Kasumi-1 (cell line): ENCODE measurements at regions not wholly inside any gene's neighbourhood (a gene's known extent, or its start where the extent isn't known, plus 50 kb on each side); places are given as distances from the start of the nearest gene placed in this dataset.
"Not testable (repeated sequence)": the region's sequence is repeated elsewhere in the genome, so short reads cannot be mapped to it uniquely, and the experiment has no call there.

Experiments used
- DNase-seq, 2 experiments: peaks; one replicate each; lab custom pipeline; 2025; lab: John Stamatoyannopoulos, UW

DNA sequence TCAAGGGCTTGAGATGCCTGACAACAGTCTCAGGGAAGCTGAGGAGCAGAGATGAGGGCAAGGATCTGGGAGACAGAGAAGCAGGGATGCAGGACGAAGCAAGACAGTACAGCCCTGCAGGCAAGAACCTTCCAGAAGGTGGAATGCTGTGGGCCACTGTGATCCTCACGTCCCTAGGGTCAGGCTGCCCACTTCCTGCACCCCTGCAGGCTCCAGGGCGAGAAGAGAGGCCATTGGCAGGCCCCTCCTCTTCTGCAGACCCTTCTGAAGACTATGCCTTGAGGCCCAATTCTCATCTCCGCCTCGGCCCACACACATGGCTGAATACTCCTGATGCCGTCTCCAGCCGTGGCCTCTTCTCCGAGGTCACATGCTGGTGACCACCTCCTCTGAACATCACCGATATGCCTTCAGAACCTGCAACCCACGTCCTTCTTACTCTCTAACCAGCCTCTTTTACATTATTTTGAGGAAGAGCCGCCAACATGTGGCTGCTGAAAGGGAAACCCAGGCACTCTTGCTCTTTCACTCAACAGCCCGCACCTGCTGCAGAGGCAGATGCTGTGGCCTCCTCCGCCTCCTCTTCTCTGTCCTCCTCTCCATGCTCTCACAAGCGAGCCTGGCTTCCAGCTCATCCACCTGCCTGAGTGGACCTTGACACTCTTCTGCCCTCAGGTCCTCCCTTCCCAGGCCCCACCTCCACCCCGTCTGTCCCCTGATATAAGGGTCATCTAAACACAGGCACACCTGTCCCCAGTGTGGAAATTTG lies 181.5 kb downstream of the IRX2 start:
- DNase-seq = peak in 1 of 2 experiments; percentile 22

DNA sequence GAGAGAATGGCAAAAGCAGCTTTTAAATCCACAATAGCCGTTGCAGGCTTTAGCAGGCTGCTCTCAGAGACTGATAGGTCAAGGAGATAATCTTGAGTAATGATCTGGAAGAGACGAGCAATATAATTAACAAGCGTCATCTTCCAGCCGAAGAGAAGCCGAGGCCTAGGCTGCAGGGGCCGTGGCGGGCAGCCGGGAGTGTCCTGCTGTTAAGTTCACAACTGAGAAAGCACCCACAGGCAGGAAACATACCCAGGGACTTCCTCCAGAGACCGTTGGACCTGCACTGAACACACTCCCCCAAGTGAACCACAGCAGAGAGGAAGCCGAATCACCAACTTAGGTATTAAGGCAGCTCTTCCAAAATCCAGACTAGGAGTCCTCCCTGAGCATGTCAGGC lies 182.3 kb downstream of the IRX2 start:
- peak; percentile 89 to 92 for DNase-seq

DNA sequence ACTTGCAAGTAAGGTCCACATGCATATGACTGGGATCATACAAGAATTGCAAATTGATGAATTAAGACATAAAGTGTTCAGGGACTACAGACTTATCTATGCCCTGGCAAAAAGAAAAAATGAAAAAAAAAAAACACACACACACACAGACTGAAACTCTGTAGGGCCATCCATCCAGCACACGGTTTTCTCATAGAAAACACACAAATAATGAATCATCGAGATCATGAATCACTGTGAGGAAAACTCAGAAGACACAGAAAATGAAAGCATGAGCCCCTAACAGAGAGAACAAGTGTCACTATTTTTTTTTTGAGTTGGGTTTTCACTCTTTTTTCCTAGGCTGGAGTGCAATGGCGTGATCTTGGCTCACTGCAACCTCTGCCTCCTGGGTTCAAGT lies 185.2 kb downstream of the IRX2 start:
- no peak for DNase-seq

DNA sequence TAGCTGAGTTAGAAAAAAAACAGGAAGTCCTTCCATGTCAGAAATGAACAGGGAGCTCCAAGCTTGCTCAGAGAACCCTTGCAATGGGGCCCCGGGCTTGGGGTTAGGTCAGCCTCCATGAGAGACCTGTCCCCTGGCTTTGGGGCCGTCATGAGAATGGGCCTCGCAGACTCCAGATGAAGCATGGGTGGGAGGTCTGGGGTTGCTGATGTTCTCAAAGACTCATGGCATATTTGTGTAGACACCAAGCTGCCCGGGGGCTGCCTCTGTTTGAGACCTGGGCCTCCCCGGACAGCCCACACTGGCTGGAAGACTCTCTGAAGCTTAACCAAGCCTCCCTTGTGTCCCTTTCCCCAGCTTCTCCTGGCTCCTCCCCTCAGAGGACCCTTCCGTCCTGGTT lies 186.3 kb downstream of the IRX2 start:
- no peak for DNase-seq

DNA sequence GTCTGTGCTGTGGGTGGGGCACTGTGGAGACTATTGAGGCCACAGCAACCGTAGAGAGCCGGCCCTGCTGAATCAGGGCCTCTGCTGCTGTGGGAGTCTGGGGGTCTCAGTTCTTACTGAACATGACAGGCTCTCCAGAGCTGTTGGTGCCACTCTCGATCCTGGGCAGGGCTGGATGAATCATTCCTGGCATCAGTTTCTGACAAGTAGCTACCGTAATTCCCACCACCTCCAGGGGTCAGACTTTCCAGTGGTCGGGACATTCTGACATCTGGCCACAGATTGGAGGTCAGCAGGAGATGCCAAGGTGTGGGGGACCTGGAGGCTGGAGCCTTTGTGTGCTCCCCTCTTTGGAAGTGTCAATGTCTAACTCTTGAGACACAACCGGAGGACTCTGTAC lies 188.4 kb downstream of the IRX2 start:
- no peak for DNase-seq

DNA sequence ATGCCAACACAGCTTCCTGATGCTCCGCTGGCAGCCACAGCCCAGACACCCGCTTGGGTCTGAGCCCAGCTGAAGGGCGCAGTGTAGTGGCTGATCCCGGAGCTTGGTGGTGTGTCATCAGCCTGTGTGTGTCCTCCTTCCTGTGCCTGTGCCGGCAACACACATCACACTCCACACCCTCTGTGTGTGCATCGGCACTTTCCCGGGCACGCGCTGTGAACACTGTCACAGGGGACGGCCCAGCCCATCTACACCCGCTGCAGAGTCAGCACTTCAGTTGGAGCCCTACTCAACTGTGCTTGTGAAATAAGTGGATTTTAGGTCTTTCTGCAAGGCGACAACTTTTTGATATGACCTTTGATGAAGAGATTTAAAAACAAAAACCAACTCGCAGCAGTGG lies 189.4 kb downstream of the IRX2 start:
- DNase-seq = no peak

DNA sequence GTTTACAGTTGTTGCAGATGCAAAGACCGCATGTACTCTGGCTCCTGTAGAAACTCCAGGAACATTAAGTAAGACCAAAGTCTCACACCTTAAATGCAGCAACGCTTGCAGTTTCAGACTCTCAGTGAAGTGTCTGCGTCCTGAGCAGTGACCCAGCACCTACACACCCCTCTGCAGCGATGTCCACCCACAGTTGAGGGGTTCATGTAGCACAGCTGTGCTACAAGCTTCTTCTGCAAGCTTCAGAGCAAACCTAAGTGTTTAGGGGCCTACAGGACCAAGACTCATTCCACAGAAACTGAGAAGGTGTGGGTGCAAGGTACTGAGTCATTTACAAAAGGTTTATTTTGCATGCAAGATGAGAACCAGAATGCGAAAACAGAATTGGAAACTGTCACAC lies 191.0 kb downstream of the IRX2 start:
- DNase-seq = no peak

DNA sequence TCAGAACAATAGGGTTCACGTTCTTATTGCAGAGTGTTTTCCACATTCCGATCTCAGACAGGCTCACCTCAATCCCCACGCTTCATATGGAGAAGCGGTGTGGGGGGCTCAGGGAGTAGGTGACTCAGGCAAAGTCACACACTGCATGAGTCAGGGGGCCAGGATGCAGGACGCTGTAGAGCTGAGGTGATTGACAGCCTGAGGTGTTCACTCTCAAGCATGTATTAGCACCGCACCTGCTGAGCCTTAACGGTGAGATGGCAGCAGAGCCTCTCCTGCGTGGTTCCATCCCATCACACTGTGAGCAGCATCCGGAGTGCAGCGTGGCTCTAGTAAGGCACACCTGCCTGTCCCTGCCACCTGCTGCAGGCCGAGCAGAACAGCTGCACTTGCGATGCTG lies 194.0 kb downstream of the IRX2 start:
- no peak for DNase-seq

DNA sequence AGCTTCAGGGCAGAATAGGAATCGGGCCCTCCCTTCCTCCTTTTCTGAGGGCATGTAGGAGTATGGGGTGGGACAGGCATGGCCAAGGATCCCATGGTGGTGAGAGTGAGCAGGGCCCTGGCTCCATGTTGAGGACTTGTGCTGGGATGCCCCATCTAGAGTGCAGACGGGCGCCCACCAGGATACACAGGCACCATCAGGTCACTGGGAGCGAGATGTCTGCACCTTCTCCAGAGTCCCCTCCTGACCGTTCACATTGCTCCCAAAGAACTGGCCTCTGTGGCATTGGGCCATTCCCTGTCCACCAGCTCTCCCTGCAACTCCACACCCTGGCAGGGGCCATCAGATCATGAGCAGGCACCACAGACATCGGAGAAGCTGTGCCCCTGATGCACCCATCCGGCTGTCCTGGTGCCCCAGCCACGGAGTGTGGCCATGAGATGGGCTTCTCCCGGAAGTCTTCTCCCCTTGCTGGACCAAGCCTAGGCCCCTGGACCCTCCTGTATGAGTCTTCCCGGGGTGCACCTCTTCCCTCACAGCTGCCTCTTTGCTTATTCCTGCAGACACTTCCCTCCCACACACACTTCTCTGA lies 195.0 kb downstream of the IRX2 start:
- no peak for DNase-seq

DNA sequence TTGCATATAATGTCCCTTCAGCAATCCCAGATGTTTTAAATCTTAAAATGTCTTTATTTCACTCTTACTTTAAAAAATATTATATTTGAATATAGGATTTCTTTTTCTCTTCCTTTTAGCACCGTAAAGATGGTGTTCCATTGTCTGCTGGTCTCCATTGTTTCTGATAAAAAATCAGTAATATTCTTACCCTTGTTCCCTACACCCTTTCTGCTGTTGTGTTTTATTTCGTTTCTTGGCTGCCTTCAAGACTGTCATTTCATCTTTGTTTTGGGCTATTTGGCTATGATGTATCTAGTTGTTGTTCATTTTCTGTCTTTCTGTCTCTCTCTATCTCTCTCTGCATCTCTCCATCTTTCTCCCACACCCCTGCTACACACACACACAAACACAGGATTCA lies 197.9 kb downstream of the IRX2 start:
- peak in 1 of 2 experiments; percentile 19 for DNase-seq

DNA sequence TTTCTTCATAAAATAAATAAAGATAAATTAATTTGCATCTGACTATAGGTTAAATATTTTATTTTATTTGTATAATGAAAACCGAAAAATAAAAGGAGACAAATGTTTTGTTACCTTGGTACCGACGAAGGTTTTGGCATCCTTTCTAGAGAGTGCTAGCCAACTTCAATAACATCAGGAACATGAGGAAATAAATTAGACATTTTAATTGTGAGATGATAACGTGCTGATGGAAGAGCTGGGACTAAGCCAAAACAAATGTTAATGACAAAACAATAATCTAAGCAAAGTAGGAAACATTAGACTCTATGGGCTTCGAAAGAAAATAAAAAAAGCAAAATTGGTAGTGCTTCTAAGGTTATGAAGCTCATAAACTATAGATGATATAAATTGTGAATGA lies 201.0 kb downstream of the IRX2 start:
- DNase-seq = no peak

DNA sequence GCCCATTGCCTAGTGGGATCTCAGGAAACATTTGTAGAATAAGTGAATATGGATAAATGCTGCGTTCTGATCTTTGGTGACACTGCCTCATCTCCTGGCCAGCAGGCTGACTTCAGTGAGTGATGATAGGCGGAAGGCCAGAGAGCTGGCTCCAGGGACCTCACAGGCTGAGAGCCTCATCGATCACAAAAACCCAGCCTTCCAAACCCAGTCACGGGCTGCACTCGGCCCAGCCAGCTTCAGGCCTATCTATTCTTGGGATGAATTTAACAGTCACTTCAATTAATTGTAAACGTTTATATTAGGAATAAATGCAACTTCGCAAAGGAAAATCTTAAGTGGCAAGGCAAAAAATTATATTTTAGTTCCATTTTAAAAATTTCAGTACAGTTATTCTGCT lies 201.6 kb downstream of the IRX2 start:
- DNase-seq = no peak

DNA sequence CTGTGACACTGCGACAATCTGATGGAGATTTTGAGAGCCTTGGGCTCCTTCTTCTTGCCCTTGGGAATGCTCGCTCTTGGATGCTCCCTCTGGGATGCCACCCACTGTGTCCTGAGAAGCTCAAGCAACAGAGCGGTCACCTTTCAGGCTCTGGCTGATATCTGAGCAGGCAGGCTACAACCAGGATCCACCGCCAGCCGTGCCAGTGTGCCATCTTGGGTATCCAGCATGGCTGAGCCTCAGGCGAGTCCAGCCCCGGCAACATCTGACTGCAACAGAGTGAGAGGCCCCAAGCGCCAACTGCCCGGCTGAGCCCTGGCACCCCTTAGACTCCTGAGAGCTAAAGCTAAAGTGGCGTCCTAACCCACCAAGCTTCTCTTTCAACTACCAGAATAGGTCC lies 202.1 kb downstream of the IRX2 start:
- DNase-seq = no peak

DNA sequence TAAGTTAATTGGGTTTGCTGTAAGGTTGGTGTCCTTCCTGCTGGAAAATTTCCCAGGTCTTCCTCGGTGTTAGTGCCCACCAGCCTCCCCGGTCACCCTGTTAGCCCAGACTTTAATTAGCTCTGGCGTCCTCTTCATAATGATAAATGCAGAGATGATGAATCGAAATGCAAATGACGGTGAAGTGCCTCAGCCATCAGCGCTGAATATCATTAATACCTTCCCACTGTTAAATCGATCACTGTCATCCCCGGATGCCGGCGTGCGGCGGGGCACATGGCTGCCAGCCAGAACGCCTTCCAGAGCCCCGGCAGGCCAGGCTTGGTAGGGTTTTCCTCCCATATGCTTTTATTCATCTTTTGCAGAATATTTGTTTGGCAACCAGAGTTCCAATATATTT lies 204.5 kb downstream of the IRX2 start:
- no peak for DNase-seq

DNA sequence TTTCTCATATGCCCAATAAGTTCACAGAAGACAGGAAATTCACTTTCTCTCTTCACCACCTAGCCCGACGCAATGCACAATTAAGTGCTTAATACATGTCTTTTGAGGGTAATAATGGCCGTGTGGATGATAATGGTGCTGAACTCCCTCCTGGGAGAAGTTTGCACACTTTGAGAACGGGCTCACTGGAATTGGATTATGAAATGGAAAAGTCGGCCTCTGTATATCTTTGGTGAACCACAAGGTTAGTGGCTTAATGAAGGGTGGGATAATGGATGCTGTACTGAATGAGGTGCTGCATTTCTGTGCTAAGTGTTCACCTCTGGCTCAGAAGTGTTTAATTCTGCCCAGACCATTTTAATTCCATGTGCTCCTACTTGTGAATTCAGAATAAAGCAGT lies 207.5 kb downstream of the IRX2 start:
- DNase-seq = no peak

DNA sequence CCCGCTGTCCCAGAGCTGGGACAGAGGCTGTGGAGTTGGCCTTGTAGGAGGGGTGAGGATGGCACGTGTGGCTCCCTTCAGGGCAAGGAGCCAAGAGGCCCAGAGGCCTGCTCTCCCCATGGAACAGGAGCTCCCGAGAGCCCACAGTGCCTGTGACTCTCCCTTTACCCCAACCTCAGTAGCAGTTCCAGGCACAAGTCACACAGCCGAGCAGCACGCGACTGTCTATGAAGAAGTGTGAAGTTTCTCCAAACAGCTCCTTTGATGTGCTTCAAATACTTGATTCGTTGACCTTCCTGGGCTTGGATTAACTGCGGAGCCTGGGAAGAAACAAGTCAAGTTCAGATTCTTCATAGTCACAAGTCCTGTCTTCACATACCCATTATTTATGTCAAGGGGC lies 208.7 kb downstream of the IRX2 start:
- DNase-seq = no peak

DNA sequence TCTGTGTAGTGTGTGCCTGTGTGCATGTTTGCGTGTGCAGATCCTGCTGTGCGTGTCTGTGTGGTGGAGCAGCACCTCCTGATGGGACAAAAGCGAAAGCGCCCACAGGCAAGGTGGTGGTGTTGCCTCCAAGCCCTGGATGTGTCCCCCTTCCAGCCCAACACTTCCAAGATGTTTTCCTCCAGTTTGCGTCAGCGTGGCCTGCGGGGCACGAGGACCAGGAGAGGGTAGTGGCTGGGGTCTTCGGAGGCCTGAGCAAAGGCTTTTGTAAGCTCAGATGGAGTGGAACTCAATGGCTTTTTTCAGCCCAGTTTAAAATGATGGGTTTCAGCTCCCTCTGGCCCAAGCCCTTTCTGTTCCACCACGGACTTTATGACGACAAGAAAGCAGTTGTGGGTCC lies 209.5 kb downstream of the IRX2 start:
- DNase-seq = no peak

DNA sequence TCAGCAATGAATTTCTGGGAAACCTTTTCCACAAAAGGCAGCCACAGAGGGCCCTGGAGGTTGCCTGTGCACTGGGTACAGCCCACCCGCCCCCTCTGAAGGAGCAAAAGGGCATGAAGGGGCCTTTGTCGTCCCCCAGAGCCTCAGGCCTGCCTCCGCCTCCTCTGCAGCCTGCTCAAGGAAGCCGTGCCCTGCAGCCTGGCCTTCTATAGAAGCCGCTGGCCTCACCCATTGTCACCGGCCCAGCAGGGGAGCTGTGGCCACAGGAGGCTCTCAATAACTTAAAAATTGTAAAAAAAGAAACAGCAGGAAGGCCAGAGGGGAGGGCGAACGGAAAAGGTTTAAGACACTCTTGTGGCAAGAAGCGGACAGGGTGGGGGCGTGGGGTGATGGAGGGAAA lies 213.3 kb downstream of the IRX2 start:
- peak; percentile 9 to 41 for DNase-seq

DNA sequence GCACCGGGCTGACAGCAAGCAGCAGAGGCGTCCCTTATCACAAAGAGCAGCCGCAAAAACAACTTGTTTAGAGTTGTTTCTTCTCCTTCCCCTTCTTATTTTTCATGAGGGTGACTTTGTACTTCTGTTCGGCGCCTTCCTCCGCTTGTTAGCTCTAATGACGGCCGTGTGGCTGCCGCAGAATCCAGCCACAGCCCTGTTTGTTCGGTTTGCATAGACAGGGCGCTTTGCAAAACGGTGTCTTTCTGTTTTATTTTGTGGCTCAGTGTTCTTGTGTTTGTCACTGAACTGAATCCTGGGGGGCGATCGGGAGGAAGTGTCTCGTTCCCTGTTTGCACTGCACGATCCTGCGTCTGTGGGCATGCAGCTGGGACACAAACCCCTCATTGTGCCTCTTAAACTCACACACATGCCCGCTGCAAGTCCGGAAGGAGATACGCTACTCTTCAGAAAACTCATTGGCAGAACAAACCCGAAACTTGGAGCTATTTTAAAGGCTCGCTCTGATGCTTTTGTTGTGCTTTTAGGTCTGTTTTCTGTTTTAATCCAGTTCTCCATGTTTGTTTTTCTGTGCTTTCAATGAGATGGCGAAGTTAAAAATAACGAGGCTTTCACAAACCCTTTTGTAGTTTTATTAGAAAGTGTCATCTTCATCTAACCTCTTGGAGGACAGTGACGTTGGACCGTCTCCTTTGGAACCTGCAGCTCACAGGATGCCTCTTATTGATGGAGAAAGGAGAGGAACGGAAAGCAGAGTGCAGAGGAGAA lies 213.9 kb downstream of the IRX2 start:
- DNase-seq = no peak

DNA sequence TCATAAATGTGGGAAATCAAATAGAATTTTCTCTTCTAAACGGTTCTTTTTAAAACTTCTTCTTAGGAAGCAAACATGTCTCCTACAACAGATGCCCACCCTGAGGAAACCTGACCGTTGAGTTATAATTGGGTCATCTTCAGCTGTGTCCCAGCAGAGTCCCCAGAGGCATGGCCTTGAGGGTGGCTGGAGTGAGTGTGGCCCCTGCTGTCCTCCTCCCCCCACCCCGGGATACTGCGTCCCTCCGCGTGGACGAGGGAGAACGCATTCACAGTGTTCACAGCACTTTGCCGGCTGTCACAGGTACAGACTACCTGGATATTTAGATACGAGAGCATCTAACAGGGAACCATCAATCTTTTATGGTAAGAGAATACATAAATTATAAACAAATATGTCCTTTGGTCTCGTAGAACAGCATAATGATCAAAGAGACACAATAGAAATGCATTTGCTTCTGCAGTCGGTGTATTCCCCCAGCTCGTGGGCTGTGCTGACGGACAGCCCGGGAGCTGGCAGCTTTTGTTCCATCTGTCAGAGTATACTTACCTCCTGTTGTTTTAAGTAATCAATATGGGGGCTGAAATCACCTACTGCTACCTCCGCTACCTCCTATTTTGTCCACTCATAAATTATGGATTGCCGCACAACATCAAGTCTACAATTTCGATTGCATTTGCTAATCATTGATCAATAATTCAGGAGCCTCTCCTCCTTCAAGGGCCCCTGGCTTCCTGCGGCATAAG lies 214.7 kb downstream of the IRX2 start:
- no peak for DNase-seq

DNA sequence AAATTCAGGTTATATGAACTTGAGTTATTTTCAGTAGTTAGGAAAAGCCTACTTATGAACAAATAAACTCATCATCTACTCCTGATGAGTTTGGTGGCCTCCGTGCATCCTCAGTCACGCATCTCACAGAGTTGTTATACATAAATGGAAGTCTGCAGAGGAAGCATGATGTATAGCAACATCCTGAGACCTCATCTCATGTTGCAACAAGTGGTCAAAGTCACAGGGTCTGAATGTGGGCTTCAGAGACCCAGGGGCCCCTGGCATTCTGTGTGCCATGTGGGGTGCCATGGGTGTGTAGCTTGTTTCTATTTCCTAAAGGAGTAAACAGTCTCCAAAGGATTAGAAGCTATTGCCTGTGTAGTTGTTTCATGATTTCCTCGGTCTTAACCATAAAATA lies 216.5 kb downstream of the IRX2 start:
- DNase-seq = no peak

DNA sequence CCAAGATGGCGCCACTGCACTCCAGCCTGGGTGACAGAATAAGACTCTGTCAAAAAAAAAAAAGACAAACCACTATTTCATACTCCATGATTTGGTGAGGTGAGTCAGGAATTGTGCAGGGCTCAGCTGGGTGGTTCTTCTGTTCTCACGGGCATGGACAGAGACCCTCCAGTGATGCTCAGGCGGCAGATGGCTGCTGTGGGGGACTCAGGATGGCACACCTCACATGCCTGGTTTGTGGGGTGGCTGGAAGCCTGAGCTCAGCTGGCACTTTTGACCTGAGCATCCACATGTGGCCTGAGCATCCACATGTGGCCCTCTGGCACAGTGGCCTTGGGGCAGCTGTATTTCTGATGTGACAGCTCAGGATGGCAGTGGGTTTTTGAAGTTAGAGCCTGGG lies 217.2 kb downstream of the IRX2 start:
- DNase-seq = no peak

DNA sequence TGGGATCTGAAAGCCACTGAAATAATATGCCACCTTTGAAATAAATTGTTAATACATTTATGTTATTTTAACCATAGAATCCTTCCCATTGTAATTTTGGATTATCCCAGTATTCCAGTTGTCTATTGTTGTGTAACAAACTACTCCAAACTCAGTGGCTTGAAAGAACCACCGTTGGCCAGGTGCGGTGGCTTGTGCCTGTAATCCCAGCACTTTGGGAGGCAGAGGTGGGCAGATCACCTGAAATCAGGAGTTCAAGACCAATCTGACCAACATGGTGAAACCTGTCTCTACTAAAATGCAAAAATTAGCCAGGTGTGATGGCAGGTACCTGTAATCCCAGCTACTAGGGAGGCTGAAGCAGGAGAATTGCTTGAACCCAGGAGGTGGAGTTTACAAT lies 217.6 kb downstream of the IRX2 start:
- not testable (repeated sequence) for DNase-seq
